H1 (cell line): ENCODE measurements at regions not wholly inside any gene's neighbourhood (a gene's known extent, or its start where the extent isn't known, plus 50 kb on each side); places are given as distances from the start of the nearest gene placed in this dataset.

Experiments used
- CTCF ChIA-PET: fragments of 300-600 bp; sonication (Branson Sonifier 250); formaldehyde crosslinking; loops from one replicate; lab custom pipeline; 2021; ENCODE audit not compliant: partially characterized antibody; lab: Charles Lee
- POLR2A ChIA-PET: fragments of 300-600 bp; sonication (Branson Sonifier 250); formaldehyde crosslinking; loops from one replicate; lab custom pipeline; 2021; ENCODE audit warnings: inconsistent platforms; ENCODE audit not compliant: partially characterized antibody; lab: Charles Lee
- DNase-seq, 2 experiments: peaks; one replicate each; pipeline versions ENCODE4 v3.0.0 to v3.0.0-alpha.2; 2010 to 2022; ENCODE audit warnings: low spot score in 2 of 2, low read depth in 1 of 2, mixed read lengths in 1 of 2
- FAIRE-seq: peaks from 2 replicates; lab custom pipeline; 2011; peaks lifted over from hg19 to GRCh38; lab: Jason Lieb, UNC
- H2AFZ ChIP-seq: 2 replicates; pipeline ENCODE4 v1.8.1; 2012; ENCODE audit warnings: low read length, inconsistent platforms
- H2AK5ac ChIP-seq: 2 replicates; pipeline ENCODE4 v1.6.1; 2013; ENCODE audit warnings: low read depth, low read length
- H2BK120ac ChIP-seq: replicated peaks from 2 replicates; pipeline ENCODE3; 2013; ENCODE audit warnings: low read depth, low read length, inconsistent platforms
- H2BK12ac ChIP-seq: 2 replicates; pipeline ENCODE4 v1.6.1; 2013; ENCODE audit warnings: low read depth, low read length
- H2BK15ac ChIP-seq: 2 replicates; pipeline ENCODE4 v1.6.1; 2013; ENCODE audit warnings: low read length
- H2BK20ac ChIP-seq: 2 replicates; pipeline ENCODE4 v1.6.1; 2013; ENCODE audit warnings: low read length
- H2BK5ac ChIP-seq: 2 replicates; pipeline ENCODE4 v1.6.1; 2013; ENCODE audit warnings: low read depth, low read length
- H3K14ac ChIP-seq: 2 replicates; pipeline ENCODE4 v1.6.1; 2013; ENCODE audit warnings: inconsistent platforms; ENCODE audit not compliant: insufficient read length
- H3K18ac ChIP-seq: 2 replicates; pipeline ENCODE4 v1.6.1; 2013; ENCODE audit warnings: low read length; ENCODE audit errors: extremely low read depth
- H3K23ac ChIP-seq: 2 replicates; pipeline ENCODE4 v1.6.1; 2013; ENCODE audit warnings: inconsistent platforms; ENCODE audit not compliant: insufficient read length
- H3K23me2 ChIP-seq: 2 replicates; pipeline ENCODE4 v1.6.1; 2013; ENCODE audit warnings: low read depth, low read length
- H3K27ac ChIP-seq: 2 replicates; pipeline ENCODE4 v1.6.1; 2011; ENCODE audit warnings: low read depth, low read length, inconsistent platforms
- H3K27me3 ChIP-seq, 4 experiments: replicated peaks in 1 of 4; 1 replicate in 1 of 4; 2 replicates in 3 of 4; pipeline versions ENCODE4 v1.6.1 to v1.8.1; 2011 to 2013; ENCODE audit warnings: low read length in 3 of 4, mild to moderate bottlenecking in 3 of 4, inconsistent platforms in 2 of 4, mixed read lengths in 2 of 4, moderate library complexity in 1 of 4; ENCODE audit not compliant: control insufficient read depth in 3 of 4, insufficient read depth in 3 of 4; ENCODE audit errors: extremely low read depth in 1 of 4
- H3K36me3 ChIP-seq, 4 experiments: 2 replicates each; pipeline versions ENCODE4 v1.6.1 to v1.8.1; 2011 to 2013; ENCODE audit warnings: mild to moderate bottlenecking in 4 of 4, low read length in 3 of 4, moderate library complexity in 2 of 4, control low read depth in 1 of 4, inconsistent platforms in 1 of 4; ENCODE audit not compliant: insufficient read depth in 4 of 4, control insufficient read depth in 2 of 4
- H3K4ac ChIP-seq: replicated peaks from 2 replicates; pipeline ENCODE3; 2013; ENCODE audit warnings: low read length, low read depth, mixed read lengths, inconsistent platforms; ENCODE audit not compliant: insufficient read length
- H3K4me1 ChIP-seq, 4 experiments: replicated peaks in 1 of 4; 1 replicate in 1 of 4; 2 replicates in 3 of 4; pipeline versions ENCODE4 v1.6.1 to v1.8.1; 2011 to 2013; ENCODE audit warnings: low read length in 3 of 4, inconsistent platforms in 2 of 4, mixed read lengths in 1 of 4; ENCODE audit not compliant: insufficient read depth in 4 of 4, control insufficient read depth in 3 of 4
- H3K4me2 ChIP-seq, 2 experiments: 2 replicates each; pipeline versions ENCODE4 v1.6.1 to v1.8.1; 2011 to 2013; ENCODE audit warnings: low read depth in 2 of 2, low read length in 2 of 2, control low read depth in 1 of 2, inconsistent platforms in 1 of 2, mild to moderate bottlenecking in 1 of 2; ENCODE audit not compliant: insufficient read depth in 1 of 2
- H3K4me3 ChIP-seq, 4 experiments: fragments of 200-600, 300-600 bp in 1 of 4; sonication (generic), shearing (Covaris generic), sonication (Bioruptor Twin) in 1 of 4; 2 replicates each; pipeline versions ENCODE4 v1.5.1 to v1.8.1; 2011 to 2016; ENCODE audit warnings: low read length in 4 of 4, low read depth in 3 of 4, control low read depth in 2 of 4, inconsistent platforms in 2 of 4, mild to moderate bottlenecking in 2 of 4, mixed read lengths in 1 of 4, moderate library complexity in 1 of 4; ENCODE audit not compliant: insufficient read depth in 2 of 4; ENCODE audit errors: extremely low read depth in 1 of 4
- H3K56ac ChIP-seq: replicated peaks from 2 replicates; pipeline ENCODE3; 2013; ENCODE audit warnings: low read depth, mild to moderate bottlenecking, mixed read lengths, low read length, inconsistent platforms; ENCODE audit not compliant: insufficient read length
- H3K79me1 ChIP-seq: 2 replicates; pipeline ENCODE4 v1.6.1; 2013; ENCODE audit warnings: low read depth, low read length, control low read depth
- H3K79me2 ChIP-seq, 2 experiments: 2 replicates each; pipeline versions ENCODE4 v1.6.1 to v1.8.1; 2012 to 2013; ENCODE audit warnings: low read length in 2 of 2, mild to moderate bottlenecking in 2 of 2, inconsistent platforms in 1 of 2; ENCODE audit not compliant: insufficient read depth in 2 of 2, control insufficient read depth in 1 of 2
- H3K9ac ChIP-seq, 4 experiments: replicated peaks in 1 of 4; 1 replicate in 1 of 4; 2 replicates in 3 of 4; pipeline versions ENCODE4 v1.6.1 to v1.8.1; 2011 to 2013; ENCODE audit warnings: low read depth in 3 of 4, low read length in 3 of 4, control low read depth in 2 of 4, mild to moderate bottlenecking in 2 of 4, moderate library complexity in 2 of 4, inconsistent platforms in 1 of 4; ENCODE audit errors: extremely low read depth in 1 of 4
- H3K9me3 ChIP-seq, 2 experiments: 2 replicates each; pipeline versions ENCODE4 v1.6.1 to v1.8.1; 2012 to 2013; ENCODE audit warnings: mild to moderate bottlenecking in 2 of 2, moderate library complexity in 2 of 2, control low read depth in 1 of 2, inconsistent platforms in 1 of 2, low read depth in 1 of 2, low read length in 1 of 2, mixed read lengths in 1 of 2; ENCODE audit not compliant: insufficient read depth in 2 of 2
- H4K20me1 ChIP-seq, 2 experiments: replicated peaks in 1 of 2; 2 replicates each; pipeline versions ENCODE3 to v1.8.1; 2011 to 2013; ENCODE audit warnings: inconsistent platforms in 2 of 2, low read length in 2 of 2, mild to moderate bottlenecking in 1 of 2; ENCODE audit not compliant: insufficient read depth in 2 of 2, control insufficient read depth in 1 of 2
- H4K5ac ChIP-seq: 2 replicates; pipeline ENCODE4 v1.6.1; 2013; ENCODE audit warnings: low read length, low read depth, mixed read lengths, inconsistent platforms; ENCODE audit not compliant: insufficient read length
- H4K8ac ChIP-seq: 2 replicates; pipeline ENCODE4 v1.8.0; 2013; ENCODE audit warnings: mild to moderate bottlenecking, moderate library complexity, low read length, inconsistent platforms; ENCODE audit not compliant: insufficient read depth; ENCODE audit errors: extremely low read depth
- H4K91ac ChIP-seq: replicated peaks from 2 replicates; pipeline ENCODE3; 2013; ENCODE audit warnings: low read length, mixed read lengths, inconsistent platforms; ENCODE audit not compliant: insufficient read length
- ATF3 ChIP-seq: IDR thresholded peaks from 2 replicates; pipeline ENCODE4 v1.6.1; 2011; ENCODE audit warnings: low read depth, mild to moderate bottlenecking, low read length; ENCODE audit not compliant: insufficient read depth
- CREB1 ChIP-seq: IDR thresholded peaks from 2 replicates; pipeline ENCODE4 v1.6.1; 2012; ENCODE audit warnings: inconsistent platforms
- E2F6 ChIP-seq: IDR thresholded peaks from 2 replicates; pipeline ENCODE4 v1.6.1; 2012; ENCODE audit warnings: inconsistent platforms
- EP300 ChIP-seq, 2 experiments: IDR thresholded peaks; 1 replicate in 1 of 2; 2 replicates in 1 of 2; pipeline ENCODE4 v1.6.1; 2011 to 2012; ENCODE audit warnings: low read depth in 2 of 2, low read length in 2 of 2, mild to moderate bottlenecking in 2 of 2, borderline replicate concordance in 1 of 2, inconsistent platforms in 1 of 2, moderate library complexity in 1 of 2
- GABPA ChIP-seq: IDR thresholded peaks from 2 replicates; pipeline ENCODE4 v1.6.1; 2011; ENCODE audit warnings: mild to moderate bottlenecking, low read length, moderate library complexity, borderline replicate concordance; ENCODE audit not compliant: insufficient read depth
- NANOG ChIP-seq: IDR thresholded peaks from 2 replicates; pipeline ENCODE4 v1.6.1; 2011; ENCODE audit warnings: low read length, low read depth, mild to moderate bottlenecking, inconsistent platforms; ENCODE audit not compliant: insufficient read depth, poor library complexity, severe bottlenecking
- NRF1 ChIP-seq: IDR thresholded peaks from 2 replicates; pipeline ENCODE4 v1.6.1; 2011; ENCODE audit warnings: mild to moderate bottlenecking, low read depth, low read length, improper control_type of control experiment
- PHF8 ChIP-seq: fragments of 200-600 bp; sonication (generic); conservative IDR thresholded peaks from 2 replicates; pipeline ENCODE4 v1.7.1; 2012; ENCODE audit warnings: low read depth, mild to moderate bottlenecking, inconsistent platforms, low read length, moderate library complexity
- POLR2AphosphoS5 ChIP-seq: IDR thresholded peaks from 2 replicates; pipeline ENCODE4 v1.6.1; 2011; ENCODE audit warnings: low read depth, low read length
- RFX5 ChIP-seq: IDR thresholded peaks from 2 replicates; pipeline ENCODE4 v1.6.1; 2011; ENCODE audit warnings: low read depth, low read length, improper control_type of control experiment, borderline replicate concordance
- SIN3A ChIP-seq, 2 experiments: IDR thresholded peaks in 1 of 2; conservative IDR thresholded peaks in 1 of 2; 2 replicates each; pipeline ENCODE4 v1.6.1; 2011 to 2012; ENCODE audit warnings: low read length in 2 of 2, improper control_type of control experiment in 1 of 2, low read depth in 1 of 2, mild to moderate bottlenecking in 1 of 2
- SUZ12 ChIP-seq: fragments of 200-600 bp; sonication (generic); IDR thresholded peaks from 2 replicates; pipeline ENCODE4 v1.6.1; 2012; ENCODE audit warnings: mild to moderate bottlenecking, inconsistent platforms, low read length, moderate library complexity, mixed read lengths
- WGBS, 2 experiments: shearing (Covaris generic) in 1 of 2; methylation state at CpG; one replicate each; pipeline versions ENCODE4 v1.1.6 to v1.1.7; 2013 to 2015; ENCODE audit warnings: low lambda C conversion rate in 2 of 2, mixed read lengths in 2 of 2, inconsistent platforms in 1 of 2, low coverage in 1 of 2, missing lambda C conversion rate in 1 of 2; ENCODE audit not compliant: insufficient replicate concordance in 2 of 2, insufficient coverage in 1 of 2, insufficient read length in 1 of 2; ENCODE audit errors: extremely low coverage in 1 of 2, missing lambda C conversion rate in 1 of 2; 5-methylcytosine and 5-hydroxymethylcytosine counted together

- H2BK20ac ChIP-seq, result no peak overlapping the region
- H3K9ac ChIP-seq, result no peak overlapping the region
- H4K20me1 ChIP-seq, result no peaks in the 10 kb centered on the region
- no peak overlapping the region for H2BK5ac ChIP-seq
- ChIA-PET POLR2A (no interaction called here), CTCF (interaction anchor here (1.6 to 3.8 kb wide), 3 partner anchors 7 to 20 kb away, joined by 6 to 27 read pairs (median 14); no protein-coding TSS in a partner anchor)
- H4K91ac ChIP-seq, result no peak overlapping the region
- H3K14ac ChIP-seq, result no peak overlapping the region
- no peaks in the 10 kb centered on the region for H3K79me2 ChIP-seq
- H2AK5ac ChIP-seq, result no peak overlapping the region
- no peak overlapping the region for H4K8ac ChIP-seq
- H3K4me2 ChIP-seq, result no peak overlapping the region
- WGBS, 2 experiments, result 86% methylated on average over 14 of the region's 14 CpGs; no CpG with 5 or more reads in 1 of the 2 experiments
- H3K36me3 ChIP-seq, result no peaks in the 10 kb centered on the region
- no peak overlapping the region for H2BK15ac ChIP-seq
- no peaks in the 10 kb centered on the region for H3K9me3 ChIP-seq
- H3K4me3 ChIP-seq, result no peak overlapping the region
- H3K56ac ChIP-seq, result no peak overlapping the region
- H3K23ac ChIP-seq, result no peak overlapping the region
- no peaks in the 10 kb centered on the region for H3K79me1 ChIP-seq
- no peak overlapping the region for H2BK12ac ChIP-seq
- no peak for DNase-seq
- no peak overlapping the region for H3K27ac ChIP-seq
- H2AFZ ChIP-seq, result no peak overlapping the region
- H3K18ac ChIP-seq, result no peak overlapping the region
- H3K27me3 ChIP-seq, result no peaks in the 10 kb centered on the region
- H3K4me1 ChIP-seq, result no peaks in the 10 kb centered on the region
- no peaks in the 10 kb centered on the region for H3K23me2 ChIP-seq
- H4K5ac ChIP-seq, result no peak overlapping the region
- no peak overlapping the region for H3K4ac ChIP-seq
- no peak for FAIRE-seq
- H2BK120ac ChIP-seq, result no peak overlapping the region
- TF ChIP-seq SUZ12 (no peak), RFX5 (no peak), NANOG (no peak), GABPA (no peak), E2F6 (no peak), NRF1 (no peak), SIN3A (conservative IDR thresholded peaks at IDR 0.05 in 1 of 2, IDR thresholded peaks at IDR 0.05 in 1 of 2; ENCODE audit: low read depth in 1 of 2, low read length in 2 of 2) (no peak), PHF8 (no peak), EP300 (IDR thresholded peaks at IDR 0.05; ENCODE audit: borderline replicate concordance in 1 of 2, low read depth in 2 of 2, low read length in 2 of 2) (no peak), CREB1 (no peak), ATF3 (no peak), POLR2AphosphoS5 (no peak)
Measured at GRCh38 chr11:32221476-32222032, 130.7 kb downstream of the RCN1 start.
